ENCODE measurements at regions not wholly inside any gene's neighbourhood (a gene's known extent, or its start where the extent isn't known, plus 50 kb on each side); places are given as distances from the start of the nearest gene placed in this dataset.

DNA sequence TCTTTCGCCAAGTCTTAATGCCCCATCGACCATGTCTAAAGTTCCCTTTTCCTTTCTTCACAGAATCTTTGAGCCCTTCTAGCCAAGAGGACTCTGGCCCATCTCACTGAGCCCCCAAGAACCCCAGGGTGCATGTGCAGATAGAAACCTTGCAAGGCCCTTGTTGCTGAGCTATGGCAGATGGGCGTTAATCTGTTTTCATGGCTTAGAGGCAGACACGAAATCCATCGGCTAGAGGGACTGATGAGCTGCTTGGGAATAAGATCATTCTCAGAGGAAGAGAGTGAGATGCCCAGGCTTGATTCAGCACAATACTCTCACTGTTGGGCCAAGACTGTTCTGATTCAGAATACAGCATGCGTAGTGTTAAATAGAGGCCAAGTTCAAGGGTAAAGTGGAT lies 262.5 kb upstream of the C9orf72 start:
- TF ChIP-seq, protein P1, sequence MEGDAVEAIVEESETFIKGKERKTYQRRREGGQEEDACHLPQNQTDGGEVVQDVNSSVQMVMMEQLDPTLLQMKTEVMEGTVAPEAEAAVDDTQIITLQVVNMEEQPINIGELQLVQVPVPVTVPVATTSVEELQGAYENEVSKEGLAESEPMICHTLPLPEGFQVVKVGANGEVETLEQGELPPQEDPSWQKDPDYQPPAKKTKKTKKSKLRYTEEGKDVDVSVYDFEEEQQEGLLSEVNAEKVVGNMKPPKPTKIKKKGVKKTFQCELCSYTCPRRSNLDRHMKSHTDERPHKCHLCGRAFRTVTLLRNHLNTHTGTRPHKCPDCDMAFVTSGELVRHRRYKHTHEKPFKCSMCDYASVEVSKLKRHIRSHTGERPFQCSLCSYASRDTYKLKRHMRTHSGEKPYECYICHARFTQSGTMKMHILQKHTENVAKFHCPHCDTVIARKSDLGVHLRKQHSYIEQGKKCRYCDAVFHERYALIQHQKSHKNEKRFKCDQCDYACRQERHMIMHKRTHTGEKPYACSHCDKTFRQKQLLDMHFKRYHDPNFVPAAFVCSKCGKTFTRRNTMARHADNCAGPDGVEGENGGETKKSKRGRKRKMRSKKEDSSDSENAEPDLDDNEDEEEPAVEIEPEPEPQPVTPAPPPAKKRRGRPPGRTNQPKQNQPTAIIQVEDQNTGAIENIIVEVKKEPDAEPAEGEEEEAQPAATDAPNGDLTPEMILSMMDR (IDR thresholded peaks at IDR 0.05), result no peak
- TF ChIP-seq POLR2A (IDR thresholded peaks at IDR 0.05), result no peak

Measured in ovary (tissue), 3 donors.